WTC11 (cell line): ENCODE measurements at regions not wholly inside any gene's neighbourhood (a gene's known extent, or its start where the extent isn't known, plus 50 kb on each side); places are given as distances from the start of the nearest gene placed in this dataset.

Experiments used
- ATAC-seq: fragments of 200-7000 bp; cut with Tn5 transposase; 2 replicates; pipeline ENCODE4 v1.10.0; 2021; ENCODE audit warnings: mild to moderate bottlenecking, moderate library complexity
- CTCF ChIA-PET: fragments of 300-600 bp; sonication (Branson Sonifier 250); formaldehyde crosslinking; loops from one replicate; lab custom pipeline; 2021; ENCODE audit warnings: antibody characterized with exemption; lab: Charles Lee
- POLR2A ChIA-PET: fragments of 350-600 bp; sonication (Branson Sonifier 250); formaldehyde crosslinking; loops from one replicate; lab custom pipeline; 2021; ENCODE audit warnings: antibody characterized with exemption; lab: Charles Lee
- DNase-seq: peaks from one replicate; pipeline ENCODE4 v3.0.0; 2021; ENCODE audit warnings: low spot score
- H3K27ac Mint-ChIP-seq: 2 replicates; pipeline ENCODE4 v1.8.0; 2021; ENCODE audit warnings: mixed read lengths
- H3K27me3 Mint-ChIP-seq: 2 replicates; pipeline ENCODE4 v1.8.0; 2021; ENCODE audit warnings: low read depth, mild to moderate bottlenecking, moderate library complexity, mixed read lengths
- H3K36me3 Mint-ChIP-seq: 2 replicates; pipeline ENCODE4 v1.8.0; 2021; ENCODE audit warnings: mixed read lengths
- H3K4me1 Mint-ChIP-seq: 2 replicates; pipeline ENCODE4 v1.8.0; 2022; ENCODE audit warnings: mixed read lengths
- H3K4me3 Mint-ChIP-seq: 2 replicates; pipeline ENCODE4 v1.8.0; 2021; ENCODE audit warnings: mild to moderate bottlenecking, moderate library complexity, mixed read lengths
- H3K9me3 Mint-ChIP-seq: 2 replicates; pipeline ENCODE4 v1.8.0; 2021; ENCODE audit warnings: mixed read lengths
- ATF3 ChIP-seq: sonication (generic); formaldehyde crosslinking; conservative IDR thresholded peaks from 2 replicates; pipeline ENCODE4 v1.8.1; 2022; ENCODE audit warnings: mild to moderate bottlenecking, missing genetic modification reagents
- ATF6 ChIP-seq: sonication (generic); formaldehyde crosslinking; IDR thresholded peaks from 2 replicates; pipeline ENCODE4 v1.8.1; 2023; ENCODE audit warnings: mild to moderate bottlenecking, missing genetic modification reagents
- CBFB ChIP-seq: sonication (generic); formaldehyde crosslinking; IDR thresholded peaks from 2 replicates; pipeline ENCODE4 v1.8.1; 2022; ENCODE audit warnings: mild to moderate bottlenecking, low read depth, missing genetic modification reagents
- E2F5 ChIP-seq: sonication (generic); formaldehyde crosslinking; IDR thresholded peaks from 2 replicates; pipeline ENCODE4 v1.8.1; 2022; ENCODE audit warnings: mild to moderate bottlenecking, moderate library complexity, missing genetic modification reagents
- ERG ChIP-seq: fragments of 250-450 bp; sonication (Bioruptor Pico); IDR thresholded peaks from 2 replicates; pipeline ENCODE4 v1.8.0; 2021; ENCODE audit warnings: mild to moderate bottlenecking
- HMGXB4 ChIP-seq: sonication (generic); formaldehyde crosslinking; IDR thresholded peaks from 2 replicates; pipeline ENCODE4 v1.8.1; 2023; ENCODE audit warnings: mild to moderate bottlenecking, moderate library complexity, missing genetic modification reagents
- MYBL2 ChIP-seq: sonication (generic); formaldehyde crosslinking; IDR thresholded peaks from 2 replicates; pipeline ENCODE4 v1.8.1; 2023; ENCODE audit warnings: mild to moderate bottlenecking, moderate library complexity, missing genetic modification reagents
- NR1H2 ChIP-seq: sonication (generic); formaldehyde crosslinking; IDR thresholded peaks from 2 replicates; pipeline ENCODE4 v1.9.0; 2021; ENCODE audit warnings: mild to moderate bottlenecking, moderate library complexity, missing genetic modification reagents
- OVOL2 ChIP-seq: fragments of 250-450 bp; sonication (Bioruptor Pico); IDR thresholded peaks from 2 replicates; pipeline ENCODE4 v1.9.0; 2021; ENCODE audit warnings: mild to moderate bottlenecking, borderline replicate concordance
- TCF7 ChIP-seq: sonication (generic); formaldehyde crosslinking; IDR thresholded peaks from 2 replicates; pipeline ENCODE4 v1.8.0; 2022; ENCODE audit warnings: mild to moderate bottlenecking, low read depth, missing genetic modification reagents, moderate library complexity
- TEAD4 ChIP-seq: sonication (generic); formaldehyde crosslinking; IDR thresholded peaks from 2 replicates; pipeline ENCODE4 v1.8.0; 2022; ENCODE audit warnings: mild to moderate bottlenecking, missing genetic modification reagents
- ZBTB43 ChIP-seq: sonication (generic); formaldehyde crosslinking; IDR thresholded peaks from 2 replicates; pipeline ENCODE4 v1.8.1; 2023; ENCODE audit warnings: mild to moderate bottlenecking, missing genetic modification reagents
- ZNF121 ChIP-seq: sonication (generic); formaldehyde crosslinking; IDR thresholded peaks from 2 replicates; pipeline ENCODE4 v1.8.0; 2023; ENCODE audit warnings: missing genetic modification reagents
- ZNF138 ChIP-seq: sonication (generic); formaldehyde crosslinking; conservative IDR thresholded peaks from 2 replicates; pipeline ENCODE4 v1.8.1; 2022; ENCODE audit warnings: mild to moderate bottlenecking, moderate library complexity, missing genetic modification reagents
- ZNF512 ChIP-seq: sonication (generic); formaldehyde crosslinking; IDR thresholded peaks from 2 replicates; pipeline ENCODE4 v1.8.1; 2022; ENCODE audit warnings: missing genetic modification reagents, borderline replicate concordance
- ZNF532 ChIP-seq: fragments of 250-450 bp; sonication (Bioruptor Pico); IDR thresholded peaks from 2 replicates; pipeline ENCODE4 v1.9.0; 2021; ENCODE audit warnings: mild to moderate bottlenecking, borderline replicate concordance

GRCh38 chr9:108793573-108793972 is 62.2 kb downstream of the ACTL7B start (continued):
- TF ChIP-seq E2F5 (CRISPR knock-in tag) (no peak), HMGXB4 (CRISPR knock-in tag) (no peak), MYBL2 (no peak), TEAD4 (CRISPR knock-in tag) (no peak), TCF7 (CRISPR knock-in tag) (no peak)

GRCh38 chr9:108789742-108790141 is 66.0 kb downstream of the ACTL7B start:
- Mint-ChIP-seq H3K4me1 (peaks cover 11% of the 10 kb centered on the region), H3K27ac (no peak overlapping the region), H3K36me3 (no peaks in the 10 kb centered on the region), H3K27me3 (no peaks in the 10 kb centered on the region), H3K9me3 (peaks cover 37% of the 10 kb centered on the region), H3K4me3 (no peak overlapping the region)
- DNase-seq, result no peak
- CTCF ChIA-PET, result no interaction called here
- TF ChIP-seq ZNF532 (CRISPR knock-in tag) (no peak), ERG (CRISPR knock-in tag) (no peak), ZNF512 (CRISPR knock-in tag) (no peak), NR1H2 (CRISPR knock-in tag) (no peak), ATF3 (no peak), OVOL2 (CRISPR knock-in tag) (no peak), CBFB (no peak), ZNF138 (no peak), ZNF121 (CRISPR knock-in tag) (no peak), ZBTB43 (CRISPR knock-in tag) (no peak), ATF6 (CRISPR knock-in tag) (no peak)
- POLR2A ChIA-PET, result no interaction called here
- ATAC-seq, result no peak
